ENCODE measurements at regions not wholly inside any gene's neighbourhood (a gene's known extent, or its start where the extent isn't known, plus 50 kb on each side); places are given as distances from the start of the nearest gene placed in this dataset.

GRCh38 chr1:68624233-68624632, 127.4 kb upstream of the DEPDC1 start:
- Mint-ChIP-seq H3K4me1 (no peaks in the 10 kb centered on the region), H3K4me3 (no peak overlapping the region), H3K36me3 (no peaks in the 10 kb centered on the region), H3K9me3 (peaks cover 10% of the 10 kb centered on the region), H3K27me3 (no peaks in the 10 kb centered on the region), H3K27ac (no peak overlapping the region)

- Mint-ChIP-seq H3K9me3 (peaks cover 10% of the 10 kb centered on the region), H3K36me3 (no peaks in the 10 kb centered on the region), H3K4me3 (no peak overlapping the region), H3K27ac (no peak overlapping the region), H3K4me1 (no peaks in the 10 kb centered on the region), H3K27me3 (no peaks in the 10 kb centered on the region)
These were observed 128.7 kb upstream of the DEPDC1 start for GRCh38 chr1:68625624-68626023.

- H3K4me3 Mint-ChIP-seq: no peak overlapping the region
- no peak overlapping the region for H3K27ac Mint-ChIP-seq
- no peaks in the 10 kb centered on the region for H3K4me1 Mint-ChIP-seq
- H3K9me3 Mint-ChIP-seq: no peaks in the 10 kb centered on the region
- no peaks in the 10 kb centered on the region for H3K27me3 Mint-ChIP-seq
- H3K36me3 Mint-ChIP-seq: no peaks in the 10 kb centered on the region
These were observed 136.4 kb upstream of the DEPDC1 start for GRCh38 chr1:68633141-68633919.

- H3K4me1 Mint-ChIP-seq: no peaks in the 10 kb centered on the region
- no peak overlapping the region for H3K27ac Mint-ChIP-seq
- H3K9me3 Mint-ChIP-seq: no peaks in the 10 kb centered on the region
- H3K36me3 Mint-ChIP-seq: no peaks in the 10 kb centered on the region
- H3K4me3 Mint-ChIP-seq: no peak overlapping the region
- no peaks in the 10 kb centered on the region for H3K27me3 Mint-ChIP-seq
These were observed 147.6 kb upstream of the DEPDC1 start for GRCh38 chr1:68644504-68644903.

GRCh38 chr1:68651115-68651514, 154.2 kb upstream of the DEPDC1 start:
- no peaks in the 10 kb centered on the region for H3K4me1 Mint-ChIP-seq
- peaks cover 10% of the 10 kb centered on the region for H3K9me3 Mint-ChIP-seq
- H3K36me3 Mint-ChIP-seq: no peaks in the 10 kb centered on the region
- no peak overlapping the region for H3K4me3 Mint-ChIP-seq
- H3K27me3 Mint-ChIP-seq: no peaks in the 10 kb centered on the region
- no peak overlapping the region for H3K27ac Mint-ChIP-seq

GRCh38 chr1:68653882-68654281, 157.0 kb upstream of the DEPDC1 start:
- Mint-ChIP-seq H3K4me3 (no peak overlapping the region), H3K27me3 (no peaks in the 10 kb centered on the region), H3K9me3 (peaks cover 11% of the 10 kb centered on the region), H3K36me3 (no peaks in the 10 kb centered on the region), H3K27ac (no peak overlapping the region), H3K4me1 (no peaks in the 10 kb centered on the region)

GRCh38 chr1:68673771-68674170, 176.9 kb upstream of the DEPDC1 start:
- no peaks in the 10 kb centered on the region for H3K36me3 Mint-ChIP-seq
- H3K27me3 Mint-ChIP-seq: no peaks in the 10 kb centered on the region
- no peak overlapping the region for H3K4me3 Mint-ChIP-seq
- H3K9me3 Mint-ChIP-seq: peaks cover 5% of the 10 kb centered on the region
- H3K27ac Mint-ChIP-seq: no peak overlapping the region
- no peaks in the 10 kb centered on the region for H3K4me1 Mint-ChIP-seq

GRCh38 chr1:68675336-68675735, 178.5 kb upstream of the DEPDC1 start:
- no peak overlapping the region for H3K4me3 Mint-ChIP-seq
- H3K27me3 Mint-ChIP-seq: no peaks in the 10 kb centered on the region
- H3K4me1 Mint-ChIP-seq: no peaks in the 10 kb centered on the region
- H3K36me3 Mint-ChIP-seq: no peaks in the 10 kb centered on the region
- no peak overlapping the region for H3K27ac Mint-ChIP-seq
- peaks cover 10% of the 10 kb centered on the region for H3K9me3 Mint-ChIP-seq

- Mint-ChIP-seq H3K36me3 (no peaks in the 10 kb centered on the region), H3K4me1 (no peaks in the 10 kb centered on the region), H3K27ac (no peak overlapping the region), H3K9me3 (peaks cover 10% of the 10 kb centered on the region), H3K27me3 (no peaks in the 10 kb centered on the region), H3K4me3 (no peak overlapping the region)
These were observed 180.9 kb upstream of the DEPDC1 start for GRCh38 chr1:68677684-68678351.

GRCh38 chr1:68696221-68696620, 199.3 kb upstream of the DEPDC1 start:
- H3K4me3 Mint-ChIP-seq: no peak overlapping the region
- no peaks in the 10 kb centered on the region for H3K27me3 Mint-ChIP-seq
- H3K9me3 Mint-ChIP-seq: no peaks in the 10 kb centered on the region
- no peak overlapping the region for H3K27ac Mint-ChIP-seq
- no peaks in the 10 kb centered on the region for H3K36me3 Mint-ChIP-seq
- H3K4me1 Mint-ChIP-seq: no peaks in the 10 kb centered on the region

GRCh38 chr1:68703921-68704354, 207.1 kb upstream of the DEPDC1 start:
- no peaks in the 10 kb centered on the region for H3K36me3 Mint-ChIP-seq
- no peaks in the 10 kb centered on the region for H3K4me1 Mint-ChIP-seq
- peaks cover 3% of the 10 kb centered on the region for H3K9me3 Mint-ChIP-seq
- H3K4me3 Mint-ChIP-seq: no peak overlapping the region
- H3K27me3 Mint-ChIP-seq: no peaks in the 10 kb centered on the region
- H3K27ac Mint-ChIP-seq: no peak overlapping the region

GRCh38 chr1:68704800-68705443, 208.0 kb upstream of the DEPDC1 start:
- no peaks in the 10 kb centered on the region for H3K4me1 Mint-ChIP-seq
- H3K27me3 Mint-ChIP-seq: no peaks in the 10 kb centered on the region
- no peaks in the 10 kb centered on the region for H3K36me3 Mint-ChIP-seq
- H3K27ac Mint-ChIP-seq: no peak overlapping the region
- no peak overlapping the region for H3K4me3 Mint-ChIP-seq
- peaks cover 9% of the 10 kb centered on the region for H3K9me3 Mint-ChIP-seq

GRCh38 chr1:68705466-68705865, 208.6 kb upstream of the DEPDC1 start:
- Mint-ChIP-seq H3K9me3 (peaks cover 9% of the 10 kb centered on the region), H3K4me3 (no peak overlapping the region), H3K27ac (no peak overlapping the region), H3K4me1 (no peaks in the 10 kb centered on the region), H3K36me3 (no peaks in the 10 kb centered on the region), H3K27me3 (no peaks in the 10 kb centered on the region)

- H3K4me1 Mint-ChIP-seq: no peaks in the 10 kb centered on the region
- no peaks in the 10 kb centered on the region for H3K27me3 Mint-ChIP-seq
- no peak overlapping the region for H3K4me3 Mint-ChIP-seq
- peaks cover 9% of the 10 kb centered on the region for H3K9me3 Mint-ChIP-seq
- no peak overlapping the region for H3K27ac Mint-ChIP-seq
- no peaks in the 10 kb centered on the region for H3K36me3 Mint-ChIP-seq
These were observed 209.9 kb upstream of the DEPDC1 start for GRCh38 chr1:68706639-68707317.

- no peak overlapping the region for H3K27ac Mint-ChIP-seq
- no peak overlapping the region for H3K4me3 Mint-ChIP-seq
- no peaks in the 10 kb centered on the region for H3K36me3 Mint-ChIP-seq
- H3K9me3 Mint-ChIP-seq: peaks cover 5% of the 10 kb centered on the region
- peaks cover under 1% of the 10 kb centered on the region for H3K27me3 Mint-ChIP-seq
- no peaks in the 10 kb centered on the region for H3K4me1 Mint-ChIP-seq
These were observed 220.4 kb upstream of the DEPDC1 start for GRCh38 chr1:68717330-68717729.

GRCh38 chr1:68720476-68720875, 223.6 kb upstream of the DEPDC1 start:
- Mint-ChIP-seq H3K4me3 (no peak overlapping the region), H3K36me3 (no peaks in the 10 kb centered on the region), H3K4me1 (no peaks in the 10 kb centered on the region), H3K27ac (no peak overlapping the region), H3K27me3 (no peaks in the 10 kb centered on the region), H3K9me3 (peaks cover 5% of the 10 kb centered on the region)

Measured in activated naive CD4-positive, alpha-beta T cell treated with anti-CD3 and anti-CD28 coated beads, Interleukin-2, amount 50 U/mL, for 24 hours (primary cell).